GM21786 (cell line): ENCODE measurements at regions not wholly inside any gene's neighbourhood (a gene's known extent, or its start where the extent isn't known, plus 50 kb on each side); places are given as distances from the start of the nearest gene placed in this dataset.
"Not testable (repeated sequence)": the region's sequence is repeated elsewhere in the genome, so short reads cannot be mapped to it uniquely, and the experiment has no call there.

Experiments
- ATAC-seq: cut with Tn5 transposase; IDR thresholded peaks from one replicate; pipeline ENCODE4 v1.9.1; 2021; ENCODE audit not compliant: unreplicated experiment

- ATAC-seq = no peak
Measured at GRCh38 chr14:58878439-58879139, 240.8 kb downstream of the DACT1 start.

GRCh38 chr14:58881433-58881832 is 243.7 kb downstream of the DACT1 start:
- no peak for ATAC-seq

DNA sequence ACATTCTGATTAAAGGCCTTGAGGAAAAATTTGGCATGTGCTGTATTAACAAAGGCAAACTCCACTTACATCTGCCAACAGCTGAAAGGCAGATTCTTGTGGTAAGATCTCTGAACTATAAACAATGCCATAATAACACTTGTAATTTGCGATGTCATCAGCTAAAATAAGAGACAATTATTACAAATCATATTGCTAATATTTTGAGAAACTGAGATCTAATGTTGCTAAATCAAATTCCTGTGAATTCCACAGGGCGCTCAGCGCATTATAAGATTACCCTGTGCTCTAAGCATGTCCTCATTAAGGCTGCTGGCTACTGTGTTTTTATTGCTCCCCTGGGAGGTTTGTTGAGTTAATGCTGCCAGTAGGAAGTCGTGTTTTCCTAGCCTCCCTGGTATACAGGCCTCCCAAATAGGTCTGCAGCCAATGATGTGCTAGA is 244.8 kb downstream of the DACT1 start:
- ATAC-seq = no peak

- no peak for ATAC-seq
Measured at GRCh38 chr14:58884442-58884841, 246.7 kb downstream of the DACT1 start.

- ATAC-seq = no peak
Measured at GRCh38 chr14:58887931-58888330, 250.2 kb downstream of the DACT1 start.

GRCh38 chr14:58898655-58899316 is 261.0 kb downstream of the DACT1 start:
- ATAC-seq = no peak

GRCh38 chr14:58899317-58899713 is 261.6 kb downstream of the DACT1 start:
- ATAC-seq = no peak

GRCh38 chr14:58901826-58902225 is 264.1 kb downstream of the DACT1 start:
- ATAC-seq = no peak

DNA sequence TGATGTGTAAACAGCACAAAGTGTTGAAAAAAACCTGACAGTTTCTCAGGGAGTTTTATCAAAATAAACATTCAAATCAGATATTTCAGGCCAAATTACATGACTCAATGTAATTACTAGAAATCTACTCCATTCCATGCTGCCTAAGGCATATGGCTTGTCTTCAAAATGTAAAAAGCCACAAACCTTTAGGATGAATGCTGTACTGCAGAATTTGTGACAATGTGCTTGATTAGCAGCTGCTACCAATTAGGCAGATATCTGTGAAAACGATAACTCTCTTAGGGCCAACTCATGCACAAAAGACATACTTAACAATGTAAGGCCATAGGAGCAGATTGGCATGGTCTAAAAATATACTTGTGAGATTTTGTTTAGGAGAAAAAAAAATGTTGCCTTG is 267.0 kb downstream of the DACT1 start:
- ATAC-seq = no peak

DNA sequence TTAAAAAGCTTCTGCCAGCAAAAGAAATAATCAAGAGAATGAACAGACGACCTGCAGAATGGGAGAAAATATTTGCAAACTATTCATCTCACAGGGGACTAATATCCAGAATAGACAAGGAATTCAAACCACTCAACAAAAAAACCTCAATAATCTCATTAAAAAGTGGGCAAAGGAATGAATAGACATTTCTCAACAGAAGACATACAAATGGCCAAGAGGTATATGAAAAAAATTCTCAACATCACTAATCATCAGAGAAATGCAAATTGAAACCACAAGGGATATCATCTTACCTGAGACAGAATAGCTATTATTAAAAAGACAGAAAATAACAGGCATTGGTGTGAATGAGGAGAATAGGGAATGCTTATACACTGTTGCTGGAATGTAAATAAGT is 270.0 kb downstream of the DACT1 start:
- no peak for ATAC-seq

- ATAC-seq = no peak
Measured at GRCh38 chr14:58912287-58912686, 274.5 kb downstream of the DACT1 start.

GRCh38 chr14:58912799-58913432 is 275.2 kb downstream of the DACT1 start:
- no peak for ATAC-seq

GRCh38 chr14:58914279-58914855 is 274.1 kb upstream of the DAAM1 start:
- ATAC-seq = no peak

DNA sequence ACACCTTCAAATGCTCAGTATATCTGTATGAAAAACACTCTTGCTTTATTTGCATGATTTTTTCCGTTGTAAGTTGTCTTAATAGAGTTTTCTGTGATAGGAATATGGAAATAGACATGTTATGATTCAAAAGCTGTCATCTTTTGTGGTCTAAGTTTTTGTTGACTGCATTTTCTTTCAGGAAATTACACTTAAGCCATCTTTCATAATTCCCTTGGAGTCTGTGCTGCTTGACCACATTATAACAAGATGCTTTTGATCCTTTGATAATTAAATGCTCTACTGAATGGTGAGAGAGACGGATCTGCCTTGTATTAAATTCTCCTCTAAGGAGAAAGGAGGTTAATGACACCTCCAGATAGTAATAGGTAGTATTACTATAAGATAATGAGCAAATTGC is 272.8 kb upstream of the DAAM1 start:
- no peak for ATAC-seq

- ATAC-seq = no peak
Measured at GRCh38 chr14:58918066-58918738, 270.3 kb upstream of the DAAM1 start.

- no peak for ATAC-seq
Measured at GRCh38 chr14:58919217-58919616, 269.2 kb upstream of the DAAM1 start.

DNA sequence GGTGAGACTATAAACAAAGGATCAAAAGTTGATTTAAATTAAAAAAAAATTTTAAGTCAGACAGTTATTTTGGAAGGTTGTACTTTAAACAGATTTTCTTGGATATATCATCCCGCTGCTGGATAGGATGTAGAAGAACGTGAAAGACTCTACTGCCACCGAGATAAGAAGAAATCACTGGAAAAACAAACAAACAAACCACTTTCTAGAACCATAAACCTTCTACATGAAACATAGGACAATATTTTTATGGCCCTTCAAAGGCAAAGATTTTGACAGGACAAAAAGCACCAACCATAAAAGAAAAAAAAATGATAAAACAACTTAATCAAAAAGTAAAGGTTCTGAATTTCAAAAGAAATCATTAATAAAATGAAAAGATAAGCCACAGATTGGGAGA is 268.2 kb upstream of the DAAM1 start:
- ATAC-seq = no peak

DNA sequence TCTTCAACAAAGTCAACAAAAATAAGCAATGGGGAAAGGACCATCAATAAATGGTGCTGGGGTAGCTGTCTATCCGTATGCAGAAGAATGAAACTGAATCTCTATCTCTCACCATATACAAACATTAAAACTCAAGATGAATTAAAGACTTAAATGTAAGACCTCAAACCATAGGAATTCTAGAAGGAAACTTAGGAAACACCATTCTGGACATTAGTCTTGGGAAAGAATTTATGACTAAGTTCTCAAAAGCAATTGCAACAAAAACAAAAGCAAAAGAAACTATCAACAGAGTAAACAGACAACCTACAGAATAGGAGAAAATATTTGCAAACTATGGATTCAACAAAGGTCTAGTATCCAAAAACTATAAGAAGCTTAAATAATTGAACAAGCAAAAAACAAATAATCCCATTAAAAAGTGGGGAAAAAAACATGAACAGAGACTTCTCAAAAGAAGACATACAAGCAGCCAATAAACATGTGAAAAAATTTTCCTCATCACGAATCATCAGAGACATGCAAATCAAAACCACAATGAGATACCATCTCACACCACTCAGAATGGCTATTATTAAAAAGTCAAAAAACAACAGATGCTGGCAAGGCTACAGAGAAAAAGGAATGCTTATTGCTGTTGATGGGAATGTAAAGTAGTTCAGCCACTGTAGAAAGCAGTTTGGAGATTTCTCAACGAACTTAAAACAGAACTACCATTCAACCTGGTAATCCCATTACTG is 266.1 kb upstream of the DAAM1 start:
- ATAC-seq = not testable (repeated sequence)

GRCh38 chr14:58923751-58924405 is 264.6 kb upstream of the DAAM1 start:
- no peak for ATAC-seq

DNA sequence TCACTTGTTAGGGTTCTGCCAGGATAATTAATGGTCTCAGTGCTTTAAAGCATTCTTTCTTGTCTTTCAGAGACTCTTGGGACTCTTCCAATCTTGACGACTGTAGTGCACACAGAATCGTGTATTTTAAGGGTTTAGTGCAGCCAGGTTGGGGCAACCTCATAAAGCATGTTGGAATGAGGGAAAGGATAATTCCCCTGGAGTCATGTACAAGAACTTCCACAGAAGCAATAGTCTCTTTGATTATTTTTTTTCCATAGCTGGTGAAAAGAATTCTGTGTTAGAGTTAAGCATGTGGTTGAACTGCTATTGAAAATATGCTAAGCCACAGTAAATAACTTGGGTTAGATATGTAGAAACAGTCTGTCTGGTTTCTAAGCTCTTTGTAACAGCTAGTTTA is 246.8 kb upstream of the DAAM1 start:
- no peak for ATAC-seq
